ENCODE measurements at regions not wholly inside any gene's neighbourhood (a gene's known extent, or its start where the extent isn't known, plus 50 kb on each side); places are given as distances from the start of the nearest gene placed in this dataset.

GRCh38 chr6:49142421-49143151 lies 320.5 kb downstream of the MMUT start:
- TF ChIP-seq POLR2A (IDR thresholded peaks at IDR 0.05) (no peak), CTCF (IDR thresholded peaks at IDR 0.05) (no peak), POLR2AphosphoS5 (IDR thresholded peaks at IDR 0.05) (no peak)

Measured in prostate gland (tissue), 2 donors.